WTC11 (cell line): ENCODE measurements at regions not wholly inside any gene's neighbourhood (a gene's known extent, or its start where the extent isn't known, plus 50 kb on each side); places are given as distances from the start of the nearest gene placed in this dataset.

Experiments
- ATAC-seq: fragments of 200-7000 bp; cut with Tn5 transposase; 2 replicates; pipeline ENCODE4 v1.10.0; 2021; ENCODE audit warnings: mild to moderate bottlenecking, moderate library complexity
- CTCF ChIA-PET: fragments of 300-600 bp; sonication (Branson Sonifier 250); formaldehyde crosslinking; loops from one replicate; lab custom pipeline; 2021; ENCODE audit warnings: antibody characterized with exemption; lab: Charles Lee
- POLR2A ChIA-PET: fragments of 350-600 bp; sonication (Branson Sonifier 250); formaldehyde crosslinking; loops from one replicate; lab custom pipeline; 2021; ENCODE audit warnings: antibody characterized with exemption; lab: Charles Lee
- DNase-seq: peaks from one replicate; pipeline ENCODE4 v3.0.0; 2021; ENCODE audit warnings: low spot score
- H3K27ac Mint-ChIP-seq: 2 replicates; pipeline ENCODE4 v1.8.0; 2021; ENCODE audit warnings: mixed read lengths
- H3K27me3 Mint-ChIP-seq: 2 replicates; pipeline ENCODE4 v1.8.0; 2021; ENCODE audit warnings: low read depth, mild to moderate bottlenecking, moderate library complexity, mixed read lengths
- H3K36me3 Mint-ChIP-seq: 2 replicates; pipeline ENCODE4 v1.8.0; 2021; ENCODE audit warnings: mixed read lengths
- H3K4me1 Mint-ChIP-seq: 2 replicates; pipeline ENCODE4 v1.8.0; 2022; ENCODE audit warnings: mixed read lengths
- H3K4me3 Mint-ChIP-seq: 2 replicates; pipeline ENCODE4 v1.8.0; 2021; ENCODE audit warnings: mild to moderate bottlenecking, moderate library complexity, mixed read lengths
- H3K9me3 Mint-ChIP-seq: 2 replicates; pipeline ENCODE4 v1.8.0; 2021; ENCODE audit warnings: mixed read lengths
- CREB1 ChIP-seq: sonication (generic); formaldehyde crosslinking; IDR thresholded peaks from 2 replicates; pipeline ENCODE4 v1.8.0; 2023; ENCODE audit warnings: mild to moderate bottlenecking, missing genetic modification reagents
- FOXJ3 ChIP-seq: sonication (generic); formaldehyde crosslinking; IDR thresholded peaks from 2 replicates; pipeline ENCODE4 v1.9.0; 2021; ENCODE audit warnings: missing genetic modification reagents, mild to moderate bottlenecking, borderline replicate concordance
- GRHL2 ChIP-seq: fragments of 250-450 bp; sonication (Bioruptor Pico); IDR thresholded peaks from 2 replicates; pipeline ENCODE4 v1.8.0; 2022; ENCODE audit warnings: mild to moderate bottlenecking, moderate library complexity; ENCODE audit not compliant: insufficient replicate concordance, severe bottlenecking
- IRF2 ChIP-seq: sonication (generic); formaldehyde crosslinking; IDR thresholded peaks from 2 replicates; pipeline ENCODE4 v1.8.0; 2022; ENCODE audit warnings: low read depth, missing genetic modification reagents, borderline replicate concordance
- MXD4 ChIP-seq: fragments of 250-450 bp; sonication (Bioruptor Pico); IDR thresholded peaks from 2 replicates; pipeline ENCODE4 v1.8.0; 2021; ENCODE audit warnings: mild to moderate bottlenecking, moderate library complexity, borderline replicate concordance
- NR3C1 ChIP-seq: sonication (generic); formaldehyde crosslinking; conservative IDR thresholded peaks from 2 replicates; pipeline ENCODE4 v1.8.1; 2023; ENCODE audit warnings: low read depth, mild to moderate bottlenecking, missing genetic modification reagents
- RORB ChIP-seq: fragments of 250-450 bp; sonication (Bioruptor Pico); IDR thresholded peaks from 2 replicates; pipeline ENCODE4 v1.9.0; 2021; ENCODE audit warnings: mild to moderate bottlenecking
- SP1 ChIP-seq: sonication (generic); formaldehyde crosslinking; conservative IDR thresholded peaks from 2 replicates; pipeline ENCODE4 v1.8.1; 2022; ENCODE audit warnings: missing genetic modification reagents
- ZMAT4 ChIP-seq: fragments of 250-450 bp; sonication (Bioruptor Pico); IDR thresholded peaks from 2 replicates; pipeline ENCODE4 v1.9.0; 2021; ENCODE audit warnings: mild to moderate bottlenecking
- ZNF138 ChIP-seq: sonication (generic); formaldehyde crosslinking; conservative IDR thresholded peaks from 2 replicates; pipeline ENCODE4 v1.8.1; 2022; ENCODE audit warnings: mild to moderate bottlenecking, moderate library complexity, missing genetic modification reagents
- ZNF396 ChIP-seq: fragments of 250-450 bp; sonication (Bioruptor Pico); IDR thresholded peaks from 2 replicates; pipeline ENCODE4 v1.8.0; 2021; ENCODE audit warnings: mild to moderate bottlenecking, moderate library complexity, borderline replicate concordance
- ZNF423 ChIP-seq: fragments of 250-450 bp; sonication (Bioruptor Pico); IDR thresholded peaks from 2 replicates; pipeline ENCODE4 v2.1.2; 2022; ENCODE audit warnings: mild to moderate bottlenecking, moderate library complexity
- ZSCAN18 ChIP-seq: fragments of 250-450 bp; sonication (Bioruptor Pico); IDR thresholded peaks from 2 replicates; pipeline ENCODE4 v2.1.2; 2022; ENCODE audit warnings: mild to moderate bottlenecking, moderate library complexity
- TF ChIP-seq, protein P1 (sequence below): sonication (generic); formaldehyde crosslinking; IDR thresholded peaks from 2 replicates; pipeline ENCODE4 v1.8.1; 2023; ENCODE audit warnings: mild to moderate bottlenecking, missing genetic modification reagents, moderate library complexity
- TF ChIP-seq, protein P2 (sequence below): sonication (generic); formaldehyde crosslinking; IDR thresholded peaks from 2 replicates; pipeline ENCODE4 v1.8.1; 2022; ENCODE audit warnings: mild to moderate bottlenecking, missing genetic modification reagents, moderate library complexity, borderline replicate concordance
- TF ChIP-seq, protein P3 (sequence below): sonication (generic); formaldehyde crosslinking; IDR thresholded peaks from 2 replicates; pipeline ENCODE4 v1.8.1; 2022; ENCODE audit warnings: mild to moderate bottlenecking, moderate library complexity, missing genetic modification reagents
- TF ChIP-seq, protein P4 (sequence below): fragments of 250-450 bp; sonication (Bioruptor Pico); IDR thresholded peaks from 2 replicates; pipeline ENCODE4 v1.9.0; 2021; ENCODE audit warnings: mild to moderate bottlenecking
- TF ChIP-seq, protein P5 (sequence below): sonication (generic); formaldehyde crosslinking; IDR thresholded peaks from 2 replicates; pipeline ENCODE4 v1.8.0; 2022; ENCODE audit warnings: mild to moderate bottlenecking, missing genetic modification reagents

DNA sequence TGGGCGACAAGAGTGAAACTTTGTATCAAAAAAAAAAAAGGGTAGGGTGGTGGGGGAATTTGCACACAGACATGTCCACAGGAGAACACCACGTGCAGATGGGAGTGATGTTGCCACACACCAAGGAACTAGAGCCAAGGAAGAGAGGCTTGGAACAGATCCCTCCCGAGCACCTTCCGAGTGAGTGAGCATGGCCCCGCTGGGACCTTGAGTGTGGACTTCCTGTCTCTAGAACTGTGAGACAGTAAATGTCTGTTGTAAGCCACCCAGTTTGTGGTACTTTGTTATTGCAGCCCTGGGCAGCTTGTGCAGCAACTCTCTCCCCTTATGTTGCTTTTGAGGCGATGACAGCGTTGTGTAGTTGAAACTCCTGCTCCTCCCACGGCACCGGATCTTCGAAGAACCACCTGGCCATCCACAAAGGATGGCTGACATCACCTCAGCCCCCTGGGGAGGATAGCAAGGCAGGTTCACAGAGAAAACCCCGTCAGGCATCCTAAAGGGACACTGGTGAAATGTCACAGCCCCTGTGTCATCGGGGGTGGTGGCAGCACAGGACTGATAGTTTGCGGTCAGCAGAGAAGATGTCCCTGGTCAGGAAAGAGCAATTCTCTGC lies 54.7 kb upstream of the PLEKHG3 start:
- POLR2A ChIA-PET: no interaction called here
- CTCF ChIA-PET: no interaction called here
- H3K27ac Mint-ChIP-seq: no peak overlapping the region
- peaks cover under 1% of the 10 kb centered on the region for H3K9me3 Mint-ChIP-seq
- no peaks in the 10 kb centered on the region for H3K36me3 Mint-ChIP-seq
- peaks cover 41% of the 10 kb centered on the region for H3K4me1 Mint-ChIP-seq
- ATAC-seq (no peak), DNase-seq (no peak)
- H3K4me3 Mint-ChIP-seq: no peak overlapping the region
- TF ChIP-seq, protein P1, sequence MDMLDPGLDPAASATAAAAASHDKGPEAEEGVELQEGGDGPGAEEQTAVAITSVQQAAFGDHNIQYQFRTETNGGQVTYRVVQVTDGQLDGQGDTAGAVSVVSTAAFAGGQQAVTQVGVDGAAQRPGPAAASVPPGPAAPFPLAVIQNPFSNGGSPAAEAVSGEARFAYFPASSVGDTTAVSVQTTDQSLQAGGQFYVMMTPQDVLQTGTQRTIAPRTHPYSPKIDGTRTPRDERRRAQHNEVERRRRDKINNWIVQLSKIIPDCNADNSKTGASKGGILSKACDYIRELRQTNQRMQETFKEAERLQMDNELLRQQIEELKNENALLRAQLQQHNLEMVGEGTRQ (CRISPR knock-in tag): no peak
- TF ChIP-seq GRHL2 (CRISPR knock-in tag): no peak
- TF ChIP-seq, protein P2, sequence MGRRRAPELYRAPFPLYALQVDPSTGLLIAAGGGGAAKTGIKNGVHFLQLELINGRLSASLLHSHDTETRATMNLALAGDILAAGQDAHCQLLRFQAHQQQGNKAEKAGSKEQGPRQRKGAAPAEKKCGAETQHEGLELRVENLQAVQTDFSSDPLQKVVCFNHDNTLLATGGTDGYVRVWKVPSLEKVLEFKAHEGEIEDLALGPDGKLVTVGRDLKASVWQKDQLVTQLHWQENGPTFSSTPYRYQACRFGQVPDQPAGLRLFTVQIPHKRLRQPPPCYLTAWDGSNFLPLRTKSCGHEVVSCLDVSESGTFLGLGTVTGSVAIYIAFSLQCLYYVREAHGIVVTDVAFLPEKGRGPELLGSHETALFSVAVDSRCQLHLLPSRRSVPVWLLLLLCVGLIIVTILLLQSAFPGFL (CRISPR knock-in tag): no peak
- TF ChIP-seq ZMAT4 (CRISPR knock-in tag): no peak
- TF ChIP-seq, protein P3, sequence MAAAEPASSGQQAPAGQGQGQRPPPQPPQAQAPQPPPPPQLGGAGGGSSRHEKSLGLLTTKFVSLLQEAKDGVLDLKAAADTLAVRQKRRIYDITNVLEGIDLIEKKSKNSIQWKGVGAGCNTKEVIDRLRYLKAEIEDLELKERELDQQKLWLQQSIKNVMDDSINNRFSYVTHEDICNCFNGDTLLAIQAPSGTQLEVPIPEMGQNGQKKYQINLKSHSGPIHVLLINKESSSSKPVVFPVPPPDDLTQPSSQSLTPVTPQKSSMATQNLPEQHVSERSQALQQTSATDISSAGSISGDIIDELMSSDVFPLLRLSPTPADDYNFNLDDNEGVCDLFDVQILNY (CRISPR knock-in tag): no peak
- no peak for TF ChIP-seq SP1 (CRISPR knock-in tag)
- no peak for TF ChIP-seq ZNF423
- no peak for TF ChIP-seq ZNF138 (CRISPR knock-in tag)
- TF ChIP-seq, protein P4, sequence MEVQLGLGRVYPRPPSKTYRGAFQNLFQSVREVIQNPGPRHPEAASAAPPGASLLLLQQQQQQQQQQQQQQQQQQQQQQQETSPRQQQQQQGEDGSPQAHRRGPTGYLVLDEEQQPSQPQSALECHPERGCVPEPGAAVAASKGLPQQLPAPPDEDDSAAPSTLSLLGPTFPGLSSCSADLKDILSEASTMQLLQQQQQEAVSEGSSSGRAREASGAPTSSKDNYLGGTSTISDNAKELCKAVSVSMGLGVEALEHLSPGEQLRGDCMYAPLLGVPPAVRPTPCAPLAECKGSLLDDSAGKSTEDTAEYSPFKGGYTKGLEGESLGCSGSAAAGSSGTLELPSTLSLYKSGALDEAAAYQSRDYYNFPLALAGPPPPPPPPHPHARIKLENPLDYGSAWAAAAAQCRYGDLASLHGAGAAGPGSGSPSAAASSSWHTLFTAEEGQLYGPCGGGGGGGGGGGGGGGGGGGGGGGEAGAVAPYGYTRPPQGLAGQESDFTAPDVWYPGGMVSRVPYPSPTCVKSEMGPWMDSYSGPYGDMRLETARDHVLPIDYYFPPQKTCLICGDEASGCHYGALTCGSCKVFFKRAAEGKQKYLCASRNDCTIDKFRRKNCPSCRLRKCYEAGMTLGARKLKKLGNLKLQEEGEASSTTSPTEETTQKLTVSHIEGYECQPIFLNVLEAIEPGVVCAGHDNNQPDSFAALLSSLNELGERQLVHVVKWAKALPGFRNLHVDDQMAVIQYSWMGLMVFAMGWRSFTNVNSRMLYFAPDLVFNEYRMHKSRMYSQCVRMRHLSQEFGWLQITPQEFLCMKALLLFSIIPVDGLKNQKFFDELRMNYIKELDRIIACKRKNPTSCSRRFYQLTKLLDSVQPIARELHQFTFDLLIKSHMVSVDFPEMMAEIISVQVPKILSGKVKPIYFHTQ: no peak
- no peak for TF ChIP-seq FOXJ3 (CRISPR knock-in tag)
- TF ChIP-seq ZNF396: no peak
- no peak for TF ChIP-seq CREB1 (CRISPR knock-in tag)
- H3K27me3 Mint-ChIP-seq: no peaks in the 10 kb centered on the region

DNA sequence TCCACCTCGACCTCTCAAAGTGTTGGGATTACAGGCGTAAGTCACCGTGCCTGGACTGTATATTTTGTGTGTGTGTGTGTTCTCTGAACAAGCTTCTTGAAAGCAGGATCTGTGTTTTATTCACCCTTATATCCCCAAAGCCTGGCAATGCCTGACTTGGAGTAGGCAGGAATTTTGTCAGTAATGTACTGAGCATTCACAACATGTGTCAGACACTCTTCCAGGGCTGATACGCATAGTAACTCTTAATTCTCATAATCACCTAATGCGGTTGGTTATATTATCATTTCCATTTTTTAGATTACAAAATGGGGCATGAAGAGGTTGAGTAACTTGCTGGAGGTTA lies 50.4 kb upstream of the PLEKHG3 start:
- POLR2A ChIA-PET: interaction anchor here (0.6 kb wide), 1 partner anchor 43 kb away, joined by 3 read pairs; no protein-coding TSS in a partner anchor
- no peak for ATAC-seq

More for the DNA sequence above, 50.4 kb upstream of the PLEKHG3 start:
- no peaks in the 10 kb centered on the region for H3K27me3 Mint-ChIP-seq
- H3K4me3 Mint-ChIP-seq: no peak overlapping the region
- H3K27ac Mint-ChIP-seq: no peak overlapping the region
- H3K36me3 Mint-ChIP-seq: peaks cover 7% of the 10 kb centered on the region; the same call in 1 of the 2 replicates
- DNase-seq: no peak
- peaks cover 12% of the 10 kb centered on the region for H3K4me1 Mint-ChIP-seq
- no peak for TF ChIP-seq GRHL2 (CRISPR knock-in tag)
- no peak for TF ChIP-seq NR3C1 (CRISPR knock-in tag)
- no peak for TF ChIP-seq RORB
- no peak for TF ChIP-seq ZSCAN18 (CRISPR knock-in tag)
- TF ChIP-seq, protein P5, sequence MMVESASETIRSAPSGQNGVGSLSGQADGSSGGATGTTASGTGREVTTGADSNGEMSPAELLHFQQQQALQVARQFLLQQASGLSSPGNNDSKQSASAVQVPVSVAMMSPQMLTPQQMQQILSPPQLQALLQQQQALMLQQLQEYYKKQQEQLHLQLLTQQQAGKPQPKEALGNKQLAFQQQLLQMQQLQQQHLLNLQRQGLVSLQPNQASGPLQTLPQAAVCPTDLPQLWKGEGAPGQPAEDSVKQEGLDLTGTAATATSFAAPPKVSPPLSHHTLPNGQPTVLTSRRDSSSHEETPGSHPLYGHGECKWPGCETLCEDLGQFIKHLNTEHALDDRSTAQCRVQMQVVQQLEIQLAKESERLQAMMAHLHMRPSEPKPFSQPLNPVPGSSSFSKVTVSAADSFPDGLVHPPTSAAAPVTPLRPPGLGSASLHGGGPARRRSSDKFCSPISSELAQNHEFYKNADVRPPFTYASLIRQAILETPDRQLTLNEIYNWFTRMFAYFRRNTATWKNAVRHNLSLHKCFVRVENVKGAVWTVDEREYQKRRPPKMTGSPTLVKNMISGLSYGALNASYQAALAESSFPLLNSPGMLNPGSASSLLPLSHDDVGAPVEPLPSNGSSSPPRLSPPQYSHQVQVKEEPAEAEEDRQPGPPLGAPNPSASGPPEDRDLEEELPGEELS (CRISPR knock-in tag): no peak
- TF ChIP-seq, protein P4: no peak
- no peak for TF ChIP-seq MXD4 (CRISPR knock-in tag)
- TF ChIP-seq, protein P2 (CRISPR knock-in tag): no peak
- no peak for TF ChIP-seq IRF2
- H3K9me3 Mint-ChIP-seq: peaks cover 7% of the 10 kb centered on the region; the same call in 1 of the 2 replicates
- CTCF ChIA-PET: interaction anchor here (1.1 kb wide), 1 partner anchor 113 kb away, joined by 3 read pairs; the partner anchor contains the start of gene HSPA2
